Posterior cingulate gyrus (tissue), 11 donors: ENCODE measurements at regions not wholly inside any gene's neighbourhood (a gene's known extent, or its start where the extent isn't known, plus 50 kb on each side); places are given as distances from the start of the nearest gene placed in this dataset.
"Not testable (repeated sequence)": the region's sequence is repeated elsewhere in the genome, so short reads cannot be mapped to it uniquely, and the experiment has no call there.

Experiments
- DNase-seq, 10 donors: peaks; one replicate each; pipeline versions ENCODE4 v3.0.0 to v3.0.0-alpha.2; 2020 to 2021; ENCODE audit warnings: mixed read lengths in 3 of 10
- intact Hi-C: fragments of 100-400 bp; cut with DNase I; formaldehyde crosslinking; loops from one replicate; pipeline ENCODE4 v1.15.1; 2023

DNA sequence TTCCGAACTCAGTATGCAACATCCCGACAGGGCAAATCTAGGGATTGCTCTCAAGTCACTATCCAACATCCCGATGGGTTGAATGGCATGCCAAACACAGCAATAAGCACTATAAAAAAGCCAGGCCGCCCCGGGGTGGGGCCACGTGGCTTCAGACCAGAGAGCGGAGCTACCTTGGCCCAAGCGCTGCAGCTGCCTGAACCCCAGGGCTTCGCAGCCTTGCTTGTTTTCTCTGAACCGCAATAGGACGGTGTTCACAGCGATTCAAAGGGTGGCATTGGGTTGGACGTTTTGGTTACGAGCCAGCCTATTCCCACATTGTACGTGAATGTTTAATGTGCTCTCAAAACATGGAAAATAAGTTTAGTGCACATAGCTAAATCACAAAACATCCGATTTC, 161.0 kb downstream of the SYT15 start:
- intact Hi-C loops: not testable (repeated sequence)
- DNase-seq: peak in 1 of 10 donors; percentile 55

- intact Hi-C loops, DNase-seq: not testable (repeated sequence)
These were observed 161.4 kb downstream of the SYT15 start for GRCh38 chr10:46740368-46740767.

DNA sequence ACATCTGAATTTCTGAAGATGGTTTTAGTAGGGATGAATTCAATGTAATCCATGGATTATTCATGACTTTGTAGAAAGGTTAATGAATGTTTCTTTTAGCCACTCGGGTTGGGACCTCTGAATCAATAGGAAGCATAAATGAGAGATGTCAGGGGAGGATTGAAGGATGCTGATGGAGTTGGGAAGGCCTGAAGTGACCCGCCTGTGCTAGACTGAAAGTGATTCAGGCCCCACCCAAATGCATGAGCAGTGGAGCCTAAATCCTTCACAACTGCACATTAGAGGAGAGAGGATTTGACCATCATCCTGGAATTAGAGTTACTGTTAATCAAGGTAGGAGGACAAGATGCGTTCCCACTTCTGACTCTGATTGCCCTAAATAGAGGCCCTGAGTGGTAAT, 162.2 kb upstream of the PTPN20 start:
- intact Hi-C loops: not testable (repeated sequence)

DNA sequence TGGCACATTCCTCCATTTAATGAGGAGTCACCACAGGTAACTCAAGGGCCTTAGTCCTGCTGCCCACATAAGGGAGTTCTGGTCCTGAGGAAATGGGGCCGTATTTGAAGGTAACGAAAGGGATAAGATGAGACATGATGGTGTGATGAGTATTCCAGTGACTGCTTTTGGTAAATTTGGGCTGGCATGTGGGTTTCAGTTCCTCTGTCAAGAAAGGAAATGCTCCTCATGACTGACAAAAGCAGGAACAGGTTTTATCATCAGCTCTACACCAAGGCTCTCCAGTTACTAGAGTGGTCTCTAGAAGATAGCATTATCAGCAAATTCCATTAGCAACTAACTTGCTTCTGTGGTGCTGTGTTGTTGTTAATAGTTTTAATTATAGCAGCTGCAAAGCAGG, 161.8 kb upstream of the PTPN20 start:
- DNase-seq, intact Hi-C loops: not testable (repeated sequence)

More for the DNA sequence above, 162.2 kb upstream of the PTPN20 start:
- not testable (repeated sequence) for DNase-seq

- DNase-seq, intact Hi-C loops: not testable (repeated sequence)
These were observed 157.5 kb upstream of the PTPN20 start for GRCh38 chr10:46753763-46754162.

DNA sequence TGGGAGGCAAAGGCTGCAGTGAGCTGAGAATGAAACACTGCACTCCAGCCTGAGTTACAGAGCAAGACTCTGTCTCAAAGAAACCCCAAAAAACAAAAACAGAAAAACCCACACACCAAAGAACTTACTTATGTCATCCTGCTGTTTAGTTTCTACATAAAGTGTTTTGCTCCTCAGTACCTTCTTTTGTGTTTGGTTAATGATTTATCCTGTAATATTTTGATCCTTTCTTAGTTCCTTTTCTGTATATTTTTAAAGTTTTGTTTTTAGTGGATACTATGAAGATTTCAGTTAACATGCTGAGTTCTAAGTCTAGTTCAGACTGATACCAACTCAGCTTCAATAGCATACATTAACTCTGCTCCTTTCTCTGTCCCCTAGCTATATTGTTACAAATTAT, 149.8 kb upstream of the PTPN20 start:
- intact Hi-C loops, DNase-seq: not testable (repeated sequence)

- intact Hi-C loops, DNase-seq: not testable (repeated sequence)
These were observed 142.5 kb upstream of the PTPN20 start for GRCh38 chr10:46768515-46769291.

GRCh38 chr10:46773178-46773896, 137.9 kb upstream of the PTPN20 start:
- DNase-seq: peak in 1 of 10 donors; percentile 75
- intact Hi-C loops: not testable (repeated sequence)

DNA sequence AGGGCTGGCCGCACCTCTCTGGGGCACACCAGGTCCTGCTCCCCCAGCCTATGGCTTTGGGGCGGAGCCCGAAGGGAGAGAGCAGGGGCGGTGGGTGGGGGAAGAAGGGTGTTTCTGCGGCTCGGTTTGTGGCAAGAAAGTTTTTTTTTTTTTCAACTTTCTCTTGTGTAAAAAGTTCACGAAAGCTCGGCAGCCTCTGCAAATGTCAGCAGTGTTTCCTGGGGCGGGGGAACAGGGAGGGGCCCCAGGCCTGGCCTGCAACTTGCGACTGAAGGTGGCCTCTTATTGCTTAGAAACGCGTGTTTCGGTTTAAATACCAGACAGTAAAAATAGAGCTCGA, 137.4 kb upstream of the PTPN20 start:
- DNase-seq: peak in 1 of 10 donors; percentile 43
- intact Hi-C loops: not testable (repeated sequence)

DNA sequence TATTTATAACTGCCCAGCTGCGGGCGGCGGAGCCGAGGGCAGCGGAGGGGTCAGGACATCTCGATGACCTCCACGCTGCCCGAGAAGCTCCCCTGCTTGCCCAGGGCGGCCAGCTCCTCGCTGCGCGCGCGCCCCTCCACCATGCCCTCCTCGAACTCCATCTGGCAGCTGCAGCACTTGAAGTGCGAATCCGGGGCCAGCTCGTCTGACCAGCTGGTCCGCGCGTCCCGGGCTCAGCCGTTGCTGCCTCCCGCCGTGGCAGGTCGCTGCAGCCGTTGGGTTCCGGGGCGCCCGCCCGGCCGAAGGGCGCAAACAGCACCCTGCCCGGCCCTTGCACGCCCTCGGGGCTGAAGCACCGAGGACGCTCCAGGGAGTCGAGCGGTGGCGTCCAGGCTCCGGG, 136.9 kb upstream of the PTPN20 start:
- intact Hi-C loops: not testable (repeated sequence)
- peak in 1 of 10 donors; percentile 73 for DNase-seq

DNA sequence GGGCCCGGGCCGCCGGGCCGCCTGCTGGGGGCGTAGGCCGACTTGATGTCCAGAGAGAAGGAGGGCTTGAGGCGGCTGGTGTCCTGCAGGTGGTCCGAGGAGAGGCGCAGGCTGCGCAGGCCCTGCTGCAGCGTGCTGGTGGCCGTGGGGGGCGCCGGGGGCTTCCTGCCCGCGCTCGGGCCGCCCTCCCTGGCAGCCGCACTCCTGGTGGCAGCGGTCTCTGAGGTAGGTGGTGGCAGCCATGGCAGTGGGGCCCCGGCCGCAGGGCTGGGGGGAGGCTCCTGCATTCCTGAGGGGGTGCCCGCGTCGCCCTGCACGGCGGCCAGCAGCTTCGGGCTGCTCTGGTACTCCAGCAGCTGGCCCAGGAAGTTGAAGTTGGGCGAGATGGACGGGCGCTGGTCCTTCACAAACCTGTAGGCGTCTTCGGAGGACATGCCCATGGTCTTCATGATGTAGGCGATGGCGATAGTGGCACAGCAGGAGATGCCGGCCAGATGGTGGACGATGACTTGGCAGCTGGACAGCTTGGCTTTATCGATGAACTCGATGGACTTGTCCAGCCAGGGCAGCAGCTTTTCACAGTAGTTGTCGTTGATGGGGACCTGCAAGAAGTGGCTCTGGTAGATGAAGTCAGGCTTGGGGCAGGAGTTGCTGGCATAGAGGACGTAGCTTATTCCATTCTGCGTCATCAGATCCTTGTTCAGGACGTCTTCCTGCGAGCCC, 136.1 kb upstream of the PTPN20 start:
- intact Hi-C loops: not testable (repeated sequence)
- DNase-seq: peak in 1 of 10 donors; percentile 67

DNA sequence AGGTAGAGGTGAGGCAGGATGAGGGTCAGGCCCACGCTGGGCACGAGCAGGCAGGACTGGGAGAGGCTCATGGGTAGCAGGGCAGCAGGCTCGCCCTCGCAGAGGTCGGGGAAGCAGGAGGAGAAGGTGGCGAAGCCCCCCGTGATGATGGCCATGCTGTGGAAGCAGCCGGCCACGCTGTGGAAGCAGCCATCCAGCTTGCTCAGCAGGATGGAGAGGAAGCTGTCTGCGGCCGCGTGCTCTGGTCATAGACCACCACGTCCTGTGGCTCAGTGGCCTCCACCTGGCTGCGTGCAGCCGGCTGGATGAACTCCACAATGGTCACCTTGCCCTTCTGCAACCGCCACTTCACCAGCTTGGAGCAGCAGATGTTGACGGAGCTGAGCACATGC, 135.6 kb upstream of the PTPN20 start:
- peak in 2 of 10 donors; percentile 55 to 76 for DNase-seq
- intact Hi-C loops: not testable (repeated sequence)

DNA sequence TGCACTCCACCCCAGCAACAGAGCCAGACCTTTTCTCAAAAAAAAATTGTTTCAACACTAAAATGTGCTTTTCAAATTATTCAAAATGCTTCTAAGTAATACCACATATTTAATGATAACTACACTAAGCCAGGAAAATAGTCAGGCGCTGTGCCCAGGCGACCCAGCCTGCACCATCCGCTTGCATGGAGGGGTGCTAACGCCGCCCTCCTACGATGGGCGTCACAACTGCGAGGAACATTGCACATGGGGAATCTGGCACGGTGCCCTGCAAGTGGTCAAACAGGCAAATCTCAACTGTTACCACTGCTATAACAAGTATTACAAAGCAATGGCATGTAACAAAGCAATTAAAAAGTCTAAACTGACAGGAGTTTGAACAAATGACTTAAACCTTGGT, 131.7 kb upstream of the PTPN20 start:
- peak in 2 of 10 donors; percentile 67 to 68 for DNase-seq
- intact Hi-C loops: not testable (repeated sequence)

GRCh38 chr10:46780164-46780563, 131.1 kb upstream of the PTPN20 start:
- DNase-seq, intact Hi-C loops: not testable (repeated sequence)

DNA sequence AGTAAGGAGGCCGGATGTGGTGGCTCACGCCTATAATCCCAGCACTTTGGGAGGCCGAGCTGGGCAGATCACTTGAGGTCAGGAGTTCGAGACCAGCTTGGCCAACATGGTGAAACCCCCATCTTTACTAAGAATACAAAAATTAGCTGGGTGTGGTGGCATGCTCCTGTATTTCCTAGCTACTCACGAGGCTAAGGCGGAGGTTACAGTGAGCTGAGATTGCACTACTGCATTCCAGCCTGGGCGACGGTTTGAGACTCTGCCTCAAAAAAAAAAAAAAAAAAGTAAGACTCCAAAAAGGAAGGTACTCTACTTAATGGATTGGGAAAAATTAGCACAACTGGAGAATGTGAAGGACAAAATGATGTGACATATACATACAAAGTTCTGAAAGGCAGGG, 130.2 kb upstream of the PTPN20 start:
- intact Hi-C loops, DNase-seq: not testable (repeated sequence)

DNA sequence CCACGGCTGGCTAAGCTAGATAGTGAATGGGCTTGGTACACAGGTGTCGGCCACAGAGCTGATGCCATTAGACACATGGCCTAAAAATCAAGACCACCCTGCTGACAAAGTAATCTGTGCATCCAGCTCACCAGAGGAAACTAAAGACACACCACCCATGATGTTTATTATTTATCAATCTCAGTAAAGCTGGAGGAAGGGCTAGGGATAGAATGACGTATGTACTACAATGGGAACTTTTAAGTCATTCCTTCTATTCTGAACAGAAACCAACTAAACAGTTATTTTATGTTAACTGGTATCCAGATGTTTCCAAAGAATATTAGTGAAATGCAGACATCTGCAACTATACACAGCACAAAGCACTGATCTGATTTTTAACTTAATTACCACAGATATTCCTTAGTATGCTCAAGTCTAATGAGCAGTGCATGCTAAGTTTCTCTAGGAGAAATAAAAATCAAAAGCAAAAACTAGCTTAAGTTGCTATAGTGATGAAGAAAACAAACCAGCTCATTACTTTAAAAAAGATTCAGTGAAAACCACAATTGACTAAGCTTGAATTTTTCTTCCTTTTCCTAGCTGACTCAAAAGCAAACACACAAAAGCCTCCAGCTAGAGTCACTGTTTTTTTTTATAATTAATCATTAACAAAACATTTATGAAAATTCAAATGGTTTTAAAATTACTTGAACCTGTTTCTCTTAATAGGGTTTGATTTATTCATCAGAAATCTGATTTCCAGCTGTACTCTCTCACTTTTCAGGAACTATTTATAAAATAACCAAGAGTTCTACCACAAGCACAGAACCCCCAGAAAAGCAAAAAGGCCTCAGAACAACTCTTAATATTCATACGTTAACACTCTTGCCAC, 129.0 kb upstream of the PTPN20 start:
- intact Hi-C loops, DNase-seq: not testable (repeated sequence)

DNA sequence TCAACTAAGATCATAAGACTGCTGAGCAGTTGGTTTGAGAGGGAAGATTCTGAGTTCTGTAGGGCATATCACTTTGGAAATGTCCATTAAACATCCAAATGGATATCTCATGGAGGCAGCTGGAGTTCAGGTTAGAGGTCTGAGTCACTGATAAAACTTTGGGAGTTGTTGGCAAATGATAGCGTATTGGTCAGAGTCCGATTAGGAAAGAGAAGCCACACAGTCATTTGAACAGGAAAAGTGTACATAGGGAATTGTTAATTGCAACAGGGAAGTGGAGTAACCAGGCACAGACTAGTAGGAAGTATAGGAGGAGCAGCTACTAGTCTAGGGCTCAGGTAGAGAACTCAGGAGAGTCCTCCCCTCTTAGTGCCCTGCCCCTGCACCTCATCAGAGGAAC, 126.6 kb upstream of the PTPN20 start:
- intact Hi-C loops, DNase-seq: not testable (repeated sequence)

DNA sequence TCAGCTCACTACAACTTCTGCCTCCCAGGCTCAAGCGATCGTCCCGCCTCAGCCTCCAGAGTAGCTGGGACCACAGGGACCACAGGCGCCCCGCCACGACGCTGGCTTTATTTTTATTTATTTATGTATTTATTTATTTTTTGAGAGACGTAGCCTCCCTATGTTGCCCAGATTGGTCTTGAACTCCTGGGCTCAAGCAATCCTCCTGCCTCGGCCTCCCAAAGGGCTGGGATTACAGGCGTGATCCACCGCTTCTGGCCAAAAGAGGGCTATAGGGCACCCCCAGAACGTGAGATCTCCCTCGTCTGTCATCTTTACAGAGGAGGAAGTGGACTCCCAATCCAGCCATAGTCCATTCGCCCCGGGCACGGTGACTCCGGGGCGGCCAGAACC, 125.1 kb upstream of the PTPN20 start:
- intact Hi-C loops: not testable (repeated sequence)
- DNase-seq: peak in 2 of 10 donors; percentile 7 to 72

DNA sequence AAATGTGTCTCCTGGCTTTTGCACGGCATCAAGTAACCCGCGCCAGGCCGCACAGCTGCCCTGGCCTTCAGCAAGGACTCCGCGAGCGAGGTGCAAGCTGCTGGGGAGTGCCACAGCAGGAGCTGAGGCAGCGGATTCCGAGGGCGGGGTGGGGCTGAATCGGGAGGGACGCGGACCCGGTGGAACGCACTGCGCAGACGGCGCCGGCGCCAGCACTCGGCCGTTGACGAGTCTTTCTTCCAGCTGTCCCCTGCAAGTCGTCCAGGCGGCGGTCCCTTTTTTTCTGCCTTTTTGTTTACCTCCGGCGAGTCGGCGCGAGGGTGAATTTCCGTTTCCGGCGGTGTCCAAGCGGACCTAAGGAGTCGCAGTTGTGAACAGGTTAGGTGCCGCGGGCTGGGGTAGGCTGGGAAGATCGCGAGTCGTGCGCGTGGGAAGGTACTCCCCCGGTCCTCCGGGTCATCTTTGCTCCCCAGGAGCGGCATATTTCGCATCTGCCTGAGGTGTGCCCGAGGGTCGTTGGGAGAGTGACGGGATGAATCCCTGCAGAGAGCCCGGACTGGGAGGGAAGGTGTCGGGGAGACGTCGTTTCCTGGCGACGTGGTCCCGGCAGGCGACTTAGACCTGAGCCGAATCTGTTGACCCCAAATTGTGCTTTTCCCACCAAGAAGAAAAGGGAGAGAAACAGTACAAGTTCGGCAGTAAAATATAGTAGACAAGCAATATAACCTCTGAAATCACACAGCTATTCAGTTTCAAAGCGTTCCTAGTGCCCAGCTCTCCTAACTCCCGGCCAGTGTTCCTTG, 124.5 kb upstream of the PTPN20 start:
- intact Hi-C loops: not testable (repeated sequence)
- DNase-seq: peak; percentile 39 to 97 (median 82)
